ENCODE measurements at regions not wholly inside any gene's neighbourhood (a gene's known extent, or its start where the extent isn't known, plus 50 kb on each side); places are given as distances from the start of the nearest gene placed in this dataset.

DNA sequence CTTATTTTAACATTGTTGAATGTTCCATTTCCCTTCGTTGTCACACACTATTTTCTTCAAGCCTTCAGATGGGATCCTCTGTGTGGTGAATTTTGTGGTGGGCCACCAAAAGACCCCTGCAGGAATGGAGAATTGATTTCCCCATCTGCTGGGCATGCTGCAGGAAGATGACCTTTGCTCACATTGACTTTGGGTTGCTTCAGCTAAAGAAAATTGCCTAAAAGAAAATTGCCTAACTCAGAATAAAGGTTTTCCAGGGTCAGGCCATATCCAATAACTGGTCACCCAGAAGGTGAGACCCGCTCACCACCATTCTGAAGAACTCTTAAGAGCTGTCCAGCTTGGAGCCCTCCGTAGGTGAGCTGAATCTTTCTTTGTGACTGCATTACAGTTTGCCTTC is 192.5 kb downstream of the CDH7 start:
- intact Hi-C loops (cut with DNase I; ENCODE audit: low total_unique reads): no loop called here
- no peaks in the 10 kb centered on the region for H3K36me3 ChIP-seq
- no peaks in the 10 kb centered on the region for H3K27me3 ChIP-seq (replicated peaks in 1 of 7)
- H3K27ac ChIP-seq: no peak overlapping the region
- no peak overlapping the region for H3K4me3 ChIP-seq
- no peak for TF ChIP-seq POLR2A (IDR thresholded peaks at IDR 0.05)
- H3K4me1 ChIP-seq: no peaks in the 10 kb centered on the region
- no peaks in the 10 kb centered on the region for H3K9me3 ChIP-seq
- no peak for DNase-seq
- WGBS, 5 donors: 73 to 81% (median 80%) methylated on average over 3 of the region's 3 CpGs

DNA sequence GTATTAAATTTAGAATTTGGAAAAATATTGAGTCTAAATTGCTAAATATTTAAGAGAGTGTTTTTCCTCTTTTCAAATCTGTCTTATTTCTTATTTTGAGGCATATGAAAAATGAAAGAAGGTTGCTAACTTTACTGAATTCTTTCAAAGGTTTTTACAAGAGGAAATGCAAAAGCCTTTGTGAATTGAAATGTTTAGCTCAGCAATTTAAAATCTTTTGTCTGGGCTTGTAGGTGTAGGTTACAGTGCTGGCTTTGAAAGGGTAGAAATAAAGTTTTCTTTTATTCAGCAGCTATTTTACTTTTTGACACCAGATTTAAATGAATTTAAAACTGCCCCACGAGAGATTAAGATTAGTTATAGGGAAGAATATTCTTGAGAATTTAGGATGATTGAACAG is 192.0 kb downstream of the CDH7 start:
- TF ChIP-seq, protein P1, sequence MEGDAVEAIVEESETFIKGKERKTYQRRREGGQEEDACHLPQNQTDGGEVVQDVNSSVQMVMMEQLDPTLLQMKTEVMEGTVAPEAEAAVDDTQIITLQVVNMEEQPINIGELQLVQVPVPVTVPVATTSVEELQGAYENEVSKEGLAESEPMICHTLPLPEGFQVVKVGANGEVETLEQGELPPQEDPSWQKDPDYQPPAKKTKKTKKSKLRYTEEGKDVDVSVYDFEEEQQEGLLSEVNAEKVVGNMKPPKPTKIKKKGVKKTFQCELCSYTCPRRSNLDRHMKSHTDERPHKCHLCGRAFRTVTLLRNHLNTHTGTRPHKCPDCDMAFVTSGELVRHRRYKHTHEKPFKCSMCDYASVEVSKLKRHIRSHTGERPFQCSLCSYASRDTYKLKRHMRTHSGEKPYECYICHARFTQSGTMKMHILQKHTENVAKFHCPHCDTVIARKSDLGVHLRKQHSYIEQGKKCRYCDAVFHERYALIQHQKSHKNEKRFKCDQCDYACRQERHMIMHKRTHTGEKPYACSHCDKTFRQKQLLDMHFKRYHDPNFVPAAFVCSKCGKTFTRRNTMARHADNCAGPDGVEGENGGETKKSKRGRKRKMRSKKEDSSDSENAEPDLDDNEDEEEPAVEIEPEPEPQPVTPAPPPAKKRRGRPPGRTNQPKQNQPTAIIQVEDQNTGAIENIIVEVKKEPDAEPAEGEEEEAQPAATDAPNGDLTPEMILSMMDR (IDR thresholded peaks at IDR 0.05 in 8 of 11, conservative IDR thresholded peaks at IDR 0.05 in 3 of 11): no peak
- TF ChIP-seq POLR2A (IDR thresholded peaks at IDR 0.05) (no peak), POLR2AphosphoS5 (IDR thresholded peaks at IDR 0.05) (no peak)
- intact Hi-C loops (cut with DNase I; ENCODE audit: low total_unique reads): no loop called here

DNA sequence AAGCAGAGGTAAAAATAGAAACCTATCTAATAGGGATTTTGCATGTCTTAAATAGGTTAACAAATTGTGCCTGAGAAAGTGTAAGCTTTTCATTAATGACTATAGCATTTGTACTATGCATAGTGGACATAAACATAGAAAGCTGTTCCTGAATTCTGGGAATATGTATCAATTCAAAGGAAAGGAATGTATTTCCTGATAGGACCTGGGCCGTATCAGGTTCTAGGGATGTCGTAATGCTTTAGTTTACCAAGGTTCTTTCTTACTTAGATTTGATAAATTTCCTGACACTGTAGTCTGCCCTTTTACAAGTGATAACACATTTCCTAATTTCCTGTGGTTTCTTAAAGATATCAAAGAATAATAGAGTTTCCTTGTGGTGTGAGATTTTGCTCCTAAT is 191.3 kb downstream of the CDH7 start:
- DNase-seq: no peak
- Histone ChIP-seq H3K27ac (no peak overlapping the region), H3K36me3 (no peaks in the 10 kb centered on the region), H3K4me3 (no peak overlapping the region), H3K27me3 (replicated peaks in 1 of 7) (no peaks in the 10 kb centered on the region), H3K4me1 (no peaks in the 10 kb centered on the region), H3K9me3 (no peaks in the 10 kb centered on the region)
- 42 to 68% (median 47%) methylated on average over 2 of the region's 2 CpGs for WGBS, 5 donors
- TF ChIP-seq POLR2AphosphoS5 (IDR thresholded peaks at IDR 0.05) (no peak), POLR2A (IDR thresholded peaks at IDR 0.05) (no peak)
- TF ChIP-seq, protein P1 (IDR thresholded peaks at IDR 0.05 in 8 of 11, conservative IDR thresholded peaks at IDR 0.05 in 3 of 11): no peak
- intact Hi-C loops (cut with DNase I; ENCODE audit: low total_unique reads): no loop called here

More for the DNA sequence above, 192.0 kb downstream of the CDH7 start:
- H3K36me3 ChIP-seq: no peaks in the 10 kb centered on the region
- H3K4me3 ChIP-seq: no peak overlapping the region
- no peaks in the 10 kb centered on the region for H3K27me3 ChIP-seq (replicated peaks in 1 of 7)
- H3K9me3 ChIP-seq: no peaks in the 10 kb centered on the region
- H3K4me1 ChIP-seq: no peaks in the 10 kb centered on the region
- no peak overlapping the region for H3K27ac ChIP-seq
- no peak for DNase-seq
- WGBS, 5 donors: 56 to 70% (median 66%) methylated on average over 1 of the region's 1 CpG

DNA sequence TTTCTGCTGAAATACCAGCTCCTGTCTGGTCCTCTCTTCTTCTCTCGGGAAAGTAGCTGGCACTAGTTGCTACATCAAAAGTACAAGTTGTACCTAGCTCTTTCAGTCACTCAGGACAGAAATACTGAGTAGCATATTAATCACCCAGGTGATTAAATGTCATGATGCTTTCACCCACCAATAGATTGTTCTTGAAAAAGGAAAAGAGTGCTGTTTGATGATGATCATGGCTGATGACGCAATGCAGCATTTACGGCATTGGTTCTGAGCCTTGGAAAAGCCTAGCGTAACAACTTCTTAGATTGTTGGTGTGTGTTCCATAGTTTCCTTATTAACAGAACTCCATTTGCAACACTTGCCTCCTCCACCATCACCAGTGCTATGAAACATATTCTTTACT is 190.7 kb downstream of the CDH7 start:
- intact Hi-C loops (cut with DNase I; ENCODE audit: low total_unique reads): no loop called here

More for the DNA sequence above, 190.7 kb downstream of the CDH7 start:
- no peak overlapping the region for H3K27ac ChIP-seq
- H3K27me3 ChIP-seq (replicated peaks in 1 of 7): no peaks in the 10 kb centered on the region
- no peak for DNase-seq
- H3K36me3 ChIP-seq: no peaks in the 10 kb centered on the region
- H3K9me3 ChIP-seq: no peaks in the 10 kb centered on the region
- H3K4me3 ChIP-seq: no peak overlapping the region
- WGBS, 5 donors: 85 to 99% (median 92%) methylated on average over 4 of the region's 4 CpGs
- no peaks in the 10 kb centered on the region for H3K4me1 ChIP-seq
- TF ChIP-seq, protein P1 (IDR thresholded peaks at IDR 0.05 in 8 of 11, conservative IDR thresholded peaks at IDR 0.05 in 3 of 11): no peak
- TF ChIP-seq POLR2A (IDR thresholded peaks at IDR 0.05): no peak
- TF ChIP-seq POLR2AphosphoS5 (IDR thresholded peaks at IDR 0.05): no peak
